Tibial artery (tissue), 4 donors: ENCODE measurements at regions not wholly inside any gene's neighbourhood (a gene's known extent, or its start where the extent isn't known, plus 50 kb on each side); places are given as distances from the start of the nearest gene placed in this dataset.

Experiments
- DNase-seq, 2 donors: peaks; one replicate each; pipeline ENCODE4 v3.0.0-alpha.2; 2019
- H3K27ac ChIP-seq, 2 donors: fragments of 200-600 bp; sonication (generic) in 1 of 2; 1 replicate in 1 of 2; 2 replicates in 1 of 2; pipeline ENCODE4 v1.5.1; 2018 to 2019; ENCODE audit warnings: mild to moderate bottlenecking in 1 of 2
- H3K27me3 ChIP-seq, 2 donors: fragments of 200-600 bp; sonication (generic) in 1 of 2; one replicate each; pipeline versions ENCODE4 v1.5.1 to v1.6.0; 2016 to 2019
- H3K36me3 ChIP-seq, 3 donors: fragments of 200-600 bp; sonication (generic) in 2 of 3; one replicate each; pipeline ENCODE4 v1.5.1; 2016 to 2019; ENCODE audit warnings: mild to moderate bottlenecking in 2 of 3
- H3K4me1 ChIP-seq, 4 donors: fragments of 200-600 bp; sonication (generic) in 2 of 4; 1 replicate in 3 of 4; 2 replicates in 1 of 4; pipeline ENCODE4 v1.5.1; 2016 to 2019
- H3K4me3 ChIP-seq, 2 donors: fragments of 200-600 bp; sonication (generic) in 1 of 2; 1 replicate in 1 of 2; 2 replicates in 1 of 2; pipeline ENCODE4 v1.5.1; 2018 to 2019; ENCODE audit warnings: mild to moderate bottlenecking in 2 of 2
- H3K9me3 ChIP-seq, 3 donors: fragments of 200-600 bp; sonication (generic) in 1 of 3; one replicate each; pipeline ENCODE4 v1.5.1; 2016 to 2019
- intact Hi-C: fragments of 100-400 bp; cut with DNase I; formaldehyde crosslinking; loops from one replicate; pipeline ENCODE4 v1.15.0; 2023; ENCODE audit warnings: low total_unique reads
- TF ChIP-seq, protein P1 (sequence below), 2 experiments: fragments of 200-600 bp in 1 of 2; fragments of 450-650 bp in 1 of 2; IDR thresholded peaks; one replicate each; pipeline ENCODE4 v1.5.1; 2017 to 2019; ENCODE audit warnings: antibody characterized with exemption in 2 of 2, mild to moderate bottlenecking in 1 of 2, moderate library complexity in 1 of 2

DNA sequence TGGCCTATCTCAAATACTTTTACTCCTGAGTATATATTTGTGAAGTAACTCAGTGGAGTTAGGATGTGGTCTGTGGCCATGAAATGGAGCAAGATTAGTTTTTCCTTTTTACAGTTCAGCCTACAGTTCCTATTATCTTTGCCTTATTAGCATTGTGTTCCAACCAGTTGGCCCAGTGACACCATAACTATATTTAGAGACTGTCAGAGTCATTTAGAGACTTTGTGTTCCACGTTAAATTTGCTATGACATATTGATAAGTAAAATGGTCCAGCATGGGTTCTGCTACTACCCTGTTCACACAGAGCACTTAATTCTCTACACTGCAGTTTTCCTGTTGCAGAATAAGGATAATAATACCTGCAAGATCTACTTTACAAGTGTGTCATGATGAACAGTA, 68.3 kb upstream of the RAB11FIP2 start:
- Histone ChIP-seq H3K27me3 (no peaks in the 10 kb centered on the region), H3K27ac (no peak overlapping the region), H3K4me1 (peaks cover 0 to 18% (median 9%) of the 10 kb centered on the region in 4 donors), H3K4me3 (no peak overlapping the region), H3K9me3 (no peaks in the 10 kb centered on the region), H3K36me3 (no peaks in the 10 kb centered on the region)
- intact Hi-C loops = no loop called here
- TF ChIP-seq, protein P1, sequence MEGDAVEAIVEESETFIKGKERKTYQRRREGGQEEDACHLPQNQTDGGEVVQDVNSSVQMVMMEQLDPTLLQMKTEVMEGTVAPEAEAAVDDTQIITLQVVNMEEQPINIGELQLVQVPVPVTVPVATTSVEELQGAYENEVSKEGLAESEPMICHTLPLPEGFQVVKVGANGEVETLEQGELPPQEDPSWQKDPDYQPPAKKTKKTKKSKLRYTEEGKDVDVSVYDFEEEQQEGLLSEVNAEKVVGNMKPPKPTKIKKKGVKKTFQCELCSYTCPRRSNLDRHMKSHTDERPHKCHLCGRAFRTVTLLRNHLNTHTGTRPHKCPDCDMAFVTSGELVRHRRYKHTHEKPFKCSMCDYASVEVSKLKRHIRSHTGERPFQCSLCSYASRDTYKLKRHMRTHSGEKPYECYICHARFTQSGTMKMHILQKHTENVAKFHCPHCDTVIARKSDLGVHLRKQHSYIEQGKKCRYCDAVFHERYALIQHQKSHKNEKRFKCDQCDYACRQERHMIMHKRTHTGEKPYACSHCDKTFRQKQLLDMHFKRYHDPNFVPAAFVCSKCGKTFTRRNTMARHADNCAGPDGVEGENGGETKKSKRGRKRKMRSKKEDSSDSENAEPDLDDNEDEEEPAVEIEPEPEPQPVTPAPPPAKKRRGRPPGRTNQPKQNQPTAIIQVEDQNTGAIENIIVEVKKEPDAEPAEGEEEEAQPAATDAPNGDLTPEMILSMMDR (IDR thresholded peaks at IDR 0.05) = no peak
- DNase-seq = no peak

DNA sequence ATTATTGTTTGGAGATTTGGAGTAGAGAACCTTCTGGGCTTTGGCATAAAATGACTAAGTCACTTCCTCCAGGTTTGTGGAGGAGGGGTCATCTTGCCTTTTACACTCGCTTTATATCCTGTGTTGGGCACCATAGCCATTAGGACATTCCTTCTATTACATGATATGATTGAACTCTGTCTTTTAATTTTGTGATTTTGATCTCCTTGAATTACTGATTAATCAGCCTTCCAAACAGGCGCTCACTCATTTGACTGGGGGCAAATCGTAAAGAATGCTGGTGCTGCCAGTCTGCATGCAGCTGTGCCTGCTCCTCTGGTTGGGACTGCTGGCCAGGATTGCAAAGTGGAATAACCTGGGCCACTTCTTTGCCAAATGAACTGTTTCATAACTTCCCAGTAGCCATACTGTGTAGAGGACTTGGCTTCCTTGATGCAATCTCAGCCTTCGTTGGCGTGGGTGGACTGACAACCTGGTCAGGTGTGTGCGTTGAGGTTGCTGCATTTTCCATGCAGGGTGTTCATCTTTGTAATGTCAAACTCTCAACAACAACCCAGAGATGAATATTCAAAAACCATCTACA, 65.9 kb upstream of the RAB11FIP2 start:
- Histone ChIP-seq H3K9me3 (no peaks in the 10 kb centered on the region), H3K27me3 (no peaks in the 10 kb centered on the region), H3K4me3 (no peak overlapping the region), H3K36me3 (no peaks in the 10 kb centered on the region), H3K4me1 (peaks cover 0 to 18% (median 9%) of the 10 kb centered on the region in 4 donors), H3K27ac (no peak overlapping the region)
- intact Hi-C loops = no loop called here
- TF ChIP-seq, protein P1 (IDR thresholded peaks at IDR 0.05) = no peak
- DNase-seq = no peak

DNA sequence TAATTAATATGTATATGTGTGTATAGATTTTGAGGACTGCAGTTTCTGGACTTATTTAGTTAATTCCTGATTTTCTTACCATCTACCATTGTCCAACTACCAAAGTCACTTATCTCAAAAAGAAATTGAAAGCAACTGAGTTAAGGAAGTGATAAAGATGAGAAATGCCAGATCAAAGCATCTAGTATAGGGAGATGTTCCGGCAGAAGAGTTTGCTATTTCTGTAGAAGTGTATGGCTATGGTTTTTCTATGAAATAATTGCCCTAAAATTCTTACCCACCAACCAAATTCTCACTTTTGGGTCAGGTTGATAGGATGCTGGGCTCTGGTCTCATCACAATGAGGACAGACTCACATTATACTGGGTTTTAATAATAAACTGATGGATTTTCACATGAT, 64.0 kb upstream of the RAB11FIP2 start:
- Histone ChIP-seq H3K9me3 (no peaks in the 10 kb centered on the region), H3K27ac (no peak overlapping the region), H3K36me3 (no peaks in the 10 kb centered on the region), H3K4me1 (peaks cover 0 to 1% (median 0%) of the 10 kb centered on the region in 4 donors), H3K27me3 (no peaks in the 10 kb centered on the region), H3K4me3 (no peak overlapping the region)
- DNase-seq = no peak
- intact Hi-C loops = no loop called here
- TF ChIP-seq, protein P1 (IDR thresholded peaks at IDR 0.05) = no peak

DNA sequence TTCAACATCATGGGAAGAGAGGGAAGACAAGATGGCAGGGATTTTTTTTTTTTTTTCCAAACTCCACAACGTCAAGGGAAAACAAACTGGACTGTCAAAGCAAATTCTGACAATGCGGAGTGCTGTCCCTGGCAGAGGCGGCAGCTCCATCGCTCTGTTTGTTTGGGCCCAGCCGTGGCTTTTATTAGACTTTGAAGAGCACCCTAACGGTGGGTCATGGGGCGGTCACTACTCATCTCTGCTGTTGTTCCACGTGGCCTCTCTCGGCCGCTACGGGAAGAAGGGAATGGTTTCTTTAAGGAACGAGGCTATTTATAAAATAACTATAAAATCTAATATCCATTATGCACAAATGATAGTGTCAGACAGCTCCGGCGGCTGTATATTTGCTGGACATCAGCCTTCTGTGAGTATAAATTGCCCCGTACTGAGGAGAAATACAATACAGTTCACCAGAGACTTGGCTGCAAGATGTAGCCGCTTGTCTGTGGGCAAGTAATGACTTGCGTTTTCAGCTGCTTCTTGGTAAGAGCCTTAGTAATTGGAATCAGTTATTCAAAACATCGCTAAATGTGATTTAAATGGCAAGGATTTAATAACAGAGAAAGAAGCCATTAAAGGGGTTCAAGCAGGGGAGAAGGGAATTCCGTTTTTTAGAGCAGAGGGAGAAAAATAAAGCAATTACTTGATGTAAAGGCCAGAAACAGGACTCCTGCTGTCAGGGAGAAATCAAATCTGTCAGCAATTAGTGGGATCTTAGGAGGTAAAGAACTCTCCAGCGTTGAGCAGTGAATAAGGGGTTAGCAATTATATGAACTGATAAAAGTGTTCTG, 61.7 kb upstream of the RAB11FIP2 start:
- intact Hi-C loops = loop anchor here (5.0 kb wide), 1 partner anchor 571 kb away; no protein-coding TSS in a partner anchor
- no peak for DNase-seq
- Histone ChIP-seq H3K4me3 (no peak overlapping the region), H3K36me3 (no peaks in the 10 kb centered on the region), H3K27me3 (no peaks in the 10 kb centered on the region), H3K9me3 (no peaks in the 10 kb centered on the region), H3K27ac (no peak overlapping the region), H3K4me1 (no peaks in the 10 kb centered on the region)
- TF ChIP-seq, protein P1 (IDR thresholded peaks at IDR 0.05) = no peak

DNA sequence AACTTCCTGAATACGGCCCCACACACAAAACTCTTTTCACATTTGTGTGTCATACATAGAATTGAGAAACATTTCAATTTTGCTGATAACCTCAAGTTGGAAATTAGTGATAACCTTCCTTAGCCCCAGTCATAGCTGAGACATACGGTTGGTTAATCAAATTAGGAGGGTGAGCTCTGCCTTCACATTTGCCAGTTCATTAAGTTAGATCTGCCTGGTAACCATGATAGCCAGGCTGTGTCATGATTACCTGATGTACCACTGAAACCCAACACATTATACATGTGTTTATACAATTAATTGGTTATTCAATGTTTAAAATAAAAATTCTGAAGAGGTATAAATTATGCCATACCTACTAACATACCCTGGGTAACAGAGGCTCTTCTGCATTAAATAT, 60.8 kb upstream of the RAB11FIP2 start:
- intact Hi-C loops = loop anchor here (5.0 kb wide), 1 partner anchor 570 kb away; no protein-coding TSS in a partner anchor
- no peaks in the 10 kb centered on the region for H3K27me3 ChIP-seq
- no peak for DNase-seq
- H3K4me3 ChIP-seq = no peak overlapping the region
- no peaks in the 10 kb centered on the region for H3K36me3 ChIP-seq
- no peaks in the 10 kb centered on the region for H3K9me3 ChIP-seq
- TF ChIP-seq, protein P1 (IDR thresholded peaks at IDR 0.05) = no peak
- no peak overlapping the region for H3K27ac ChIP-seq
- H3K4me1 ChIP-seq = peaks cover 0 to under 1% (median 0%) of the 10 kb centered on the region in 4 donors
